Mesothelial cell of epicardium (in vitro differentiated cells): ENCODE measurements at regions not wholly inside any gene's neighbourhood (a gene's known extent, or its start where the extent isn't known, plus 50 kb on each side); places are given as distances from the start of the nearest gene placed in this dataset.
A peak's percentile ranks its signal among the peaks of the same experiment; 100 is the strongest.
"Not testable (repeated sequence)": the region's sequence is repeated elsewhere in the genome, so short reads cannot be mapped to it uniquely, and the experiment has no call there.

Source experiments
- DNase-seq, 2 experiments: peaks; one replicate each; pipeline ENCODE4 v3.0.0; 2021; ENCODE audit warnings: low spot score in 2 of 2; ENCODE audit not compliant: unreplicated experiment in 2 of 2
- H3K27ac Mint-ChIP-seq: 2 replicates; pipeline ENCODE4 v1.8.0; 2021; ENCODE audit warnings: mixed read lengths
- H3K27me3 Mint-ChIP-seq: 2 replicates; pipeline ENCODE4 v1.8.0; 2021; ENCODE audit warnings: low read depth, mixed read lengths
- H3K36me3 Mint-ChIP-seq: 2 replicates; pipeline ENCODE4 v1.8.0; 2021; ENCODE audit warnings: mixed read lengths
- H3K4me1 Mint-ChIP-seq: 2 replicates; pipeline ENCODE4 v1.8.0; 2021; ENCODE audit warnings: mixed read lengths
- H3K4me3 Mint-ChIP-seq: 2 replicates; pipeline ENCODE4 v1.8.0; 2021; ENCODE audit warnings: mild to moderate bottlenecking, moderate library complexity, mixed read lengths
- H3K9me3 Mint-ChIP-seq: 2 replicates; pipeline ENCODE4 v1.8.0; 2021; ENCODE audit warnings: mixed read lengths
- CTCF ChIP-seq: fragments of 200-600 bp; sonication (generic); IDR thresholded peaks from one replicate; pipeline ENCODE4 v1.5.0; 2021; ENCODE audit warnings: antibody characterized with exemption; ENCODE audit not compliant: unreplicated experiment

- Mint-ChIP-seq H3K27ac (no peak overlapping the region), H3K4me3 (no peak overlapping the region), H3K4me1 (peaks cover 5% of the 10 kb centered on the region), H3K36me3 (no peaks in the 10 kb centered on the region), H3K9me3 (peaks cover 12% of the 10 kb centered on the region), H3K27me3 (no peaks in the 10 kb centered on the region)
- no peak for DNase-seq
- TF ChIP-seq CTCF = no peak
Observed at GRCh38 chr3:177842743-177843734, 645.8 kb upstream of the TBL1XR1 start.

DNA sequence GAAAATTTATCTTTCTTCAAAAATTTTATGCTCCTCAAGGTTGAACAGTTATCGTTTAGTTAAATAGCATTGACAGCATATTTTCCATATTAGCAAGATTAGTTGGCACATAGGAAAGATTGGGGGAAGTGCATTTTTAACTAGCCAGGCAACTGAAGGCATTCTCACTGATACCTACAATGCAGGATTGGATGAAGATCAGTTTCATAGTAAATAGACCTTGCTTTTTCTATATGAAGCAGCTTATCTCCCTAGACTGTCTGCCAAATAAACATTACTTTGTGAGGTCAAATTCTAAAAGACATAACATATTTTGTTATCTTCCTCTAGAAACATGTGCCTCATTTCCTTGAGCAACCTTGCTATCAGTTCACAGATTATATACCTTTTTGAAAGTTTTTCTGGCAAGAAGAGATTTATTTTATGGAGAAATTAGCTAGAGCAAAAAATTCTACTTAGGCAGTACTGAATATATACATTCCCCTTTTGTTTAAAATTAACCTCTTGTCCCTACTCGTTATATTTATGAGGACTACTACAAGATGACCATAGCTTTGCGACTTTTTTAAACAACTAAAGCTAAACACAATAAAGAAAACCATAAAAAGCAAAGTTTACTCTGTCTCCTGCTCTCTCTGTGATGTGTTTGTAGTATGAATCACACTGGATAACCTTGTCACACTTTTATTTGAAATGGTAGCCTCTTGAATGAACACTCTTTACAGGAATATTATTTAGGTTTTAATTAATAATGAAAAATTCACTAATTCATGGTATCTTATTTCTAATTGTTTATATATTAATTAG is 654.9 kb upstream of the TBL1XR1 start:
- Mint-ChIP-seq H3K27me3 (no peaks in the 10 kb centered on the region), H3K36me3 (peaks cover 2% of the 10 kb centered on the region), H3K4me3 (no peak overlapping the region), H3K27ac (peak overlapping the region; percentile 68), H3K9me3 (peaks cover 5% of the 10 kb centered on the region), H3K4me1 (peaks cover 20% of the 10 kb centered on the region)
- no peak for DNase-seq
- no peak for TF ChIP-seq CTCF

DNA sequence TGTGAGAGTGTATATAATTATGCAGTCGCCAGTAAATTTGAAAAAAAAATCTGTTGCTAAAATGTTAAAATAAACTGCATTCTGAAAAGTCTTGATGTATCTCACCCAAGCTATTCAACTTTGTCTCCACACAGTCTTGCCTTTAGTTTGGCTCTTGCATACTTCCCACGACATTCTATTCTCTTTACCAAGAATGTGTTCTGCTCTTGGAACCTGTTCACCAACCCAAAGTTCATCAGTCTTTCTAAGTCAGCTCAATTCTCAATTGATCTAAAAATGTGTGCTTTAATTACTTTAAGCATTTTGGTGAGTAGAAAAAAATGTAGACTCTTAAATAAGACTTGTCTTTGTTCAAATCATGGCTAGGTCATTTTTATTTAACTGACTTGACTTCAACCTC is 657.7 kb upstream of the TBL1XR1 start:
- Mint-ChIP-seq H3K4me1 (peaks cover 20% of the 10 kb centered on the region), H3K27me3 (no peaks in the 10 kb centered on the region), H3K9me3 (peaks cover 28% of the 10 kb centered on the region), H3K27ac (no peak overlapping the region), H3K4me3 (no peak overlapping the region), H3K36me3 (peaks cover 16% of the 10 kb centered on the region)
- no peak for TF ChIP-seq CTCF
- no peak for DNase-seq

GRCh38 chr3:177860184-177860583 is 662.9 kb upstream of the TBL1XR1 start:
- no peak for TF ChIP-seq CTCF
- H3K4me1 Mint-ChIP-seq = peaks cover under 1% of the 10 kb centered on the region
- H3K27ac Mint-ChIP-seq = no peak overlapping the region
- H3K36me3 Mint-ChIP-seq = peaks cover 24% of the 10 kb centered on the region
- no peak for DNase-seq
- peaks cover 52% of the 10 kb centered on the region for H3K9me3 Mint-ChIP-seq
- no peak overlapping the region for H3K4me3 Mint-ChIP-seq
- no peaks in the 10 kb centered on the region for H3K27me3 Mint-ChIP-seq

- H3K4me3 Mint-ChIP-seq = no peak overlapping the region
- no peak overlapping the region for H3K27ac Mint-ChIP-seq
- DNase-seq = no peak
- no peaks in the 10 kb centered on the region for H3K4me1 Mint-ChIP-seq
- peaks cover 52% of the 10 kb centered on the region for H3K9me3 Mint-ChIP-seq
- TF ChIP-seq CTCF = no peak
- no peaks in the 10 kb centered on the region for H3K27me3 Mint-ChIP-seq
- H3K36me3 Mint-ChIP-seq = peaks cover 22% of the 10 kb centered on the region
Observed at GRCh38 chr3:177862962-177863491, 665.7 kb upstream of the TBL1XR1 start.

GRCh38 chr3:177871267-177871666 is 665.0 kb upstream of the KCNMB2 start:
- not testable (repeated sequence) for DNase-seq, H3K27me3 Mint-ChIP-seq, H3K4me3 Mint-ChIP-seq, H3K27ac Mint-ChIP-seq, H3K4me1 Mint-ChIP-seq
- peaks cover 20% of the 10 kb centered on the region for H3K36me3 Mint-ChIP-seq
- H3K9me3 Mint-ChIP-seq = peaks cover 42% of the 10 kb centered on the region
